SK-N-MC (cell line): ENCODE measurements at regions not wholly inside any gene's neighbourhood (a gene's known extent, or its start where the extent isn't known, plus 50 kb on each side); places are given as distances from the start of the nearest gene placed in this dataset.

Experiments
- DNase-seq: peaks from one replicate; pipeline ENCODE4 v3.0.0-alpha.2; 2011; ENCODE audit warnings: low read depth, low spot score
- H3K27ac ChIP-seq: fragments of 200-600 bp; sonication (generic); 2 replicates; pipeline ENCODE4 v1.5.1; 2016; ENCODE audit warnings: mixed run types
- H3K36me3 ChIP-seq: fragments of 200-600 bp; sonication (generic); 2 replicates; pipeline ENCODE4 v1.6.1; 2017; ENCODE audit warnings: antibody characterized with exemption, low read length, mixed read lengths; ENCODE audit not compliant: insufficient read depth
- H3K4me3 ChIP-seq: fragments of 200-600 bp; sonication (generic); 2 replicates; pipeline ENCODE4 v1.5.1; 2016
- H3K9ac ChIP-seq: fragments of 200-600 bp; sonication (generic); 2 replicates; pipeline ENCODE4 v1.8.0; 2017; ENCODE audit warnings: mixed run types, mixed read lengths; ENCODE audit not compliant: insufficient read length
- H3K9me3 ChIP-seq: fragments of 200-600 bp; sonication (generic); 2 replicates; pipeline ENCODE4 v1.6.1; 2017; ENCODE audit warnings: low read depth, mild to moderate bottlenecking, antibody characterized with exemption, low read length, moderate library complexity, mixed read lengths
- EZH2 ChIP-seq: fragments of 200-600 bp; sonication (generic); IDR thresholded peaks from one replicate; pipeline ENCODE4 v1.6.1; 2017; ENCODE audit warnings: antibody characterized with exemption
- FOXP2 ChIP-seq: optimal IDR thresholded peaks from 2 replicates; pipeline ENCODE3; 2011; ENCODE audit warnings: mild to moderate bottlenecking, moderate library complexity; ENCODE audit not compliant: insufficient read depth; ENCODE audit errors: extremely low read length, control extremely low read depth
- POLR2AphosphoS5 ChIP-seq: IDR thresholded peaks from 2 replicates; pipeline ENCODE4 v1.6.1; 2012; ENCODE audit warnings: mild to moderate bottlenecking, low read depth, low read length, borderline replicate concordance

DNA sequence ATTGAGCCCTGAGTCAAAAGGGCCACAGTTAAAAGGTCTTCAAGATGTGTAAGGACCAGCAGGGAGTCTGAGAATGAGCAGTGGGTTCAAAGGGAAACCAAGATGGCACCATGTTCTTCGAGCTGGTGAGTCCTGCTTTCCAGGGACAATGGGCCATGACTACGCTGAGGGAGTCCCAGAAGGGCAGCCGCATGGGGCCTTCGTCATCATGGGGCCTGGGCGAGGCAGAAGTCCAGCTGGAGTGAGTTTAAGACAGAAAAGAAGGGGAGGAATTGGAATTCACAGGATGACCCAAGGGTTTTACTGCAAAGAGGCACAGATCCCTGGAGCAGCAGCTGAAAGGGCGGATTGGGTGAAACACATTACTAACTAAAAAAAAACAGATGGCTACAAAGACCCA is 340.8 kb upstream of the MYT1L start:
- no peak overlapping the region for H3K4me3 ChIP-seq
- TF ChIP-seq FOXP2 (no peak), EZH2 (no peak), POLR2AphosphoS5 (no peak)
- no peak overlapping the region for H3K9ac ChIP-seq
- no peak overlapping the region for H3K27ac ChIP-seq
- no peaks in the 10 kb centered on the region for H3K9me3 ChIP-seq
- DNase-seq: no peak
- H3K36me3 ChIP-seq: no peaks in the 10 kb centered on the region

- Histone ChIP-seq H3K27ac (no peak overlapping the region), H3K9ac (no peak overlapping the region), H3K9me3 (no peaks in the 10 kb centered on the region), H3K4me3 (no peak overlapping the region), H3K36me3 (no peaks in the 10 kb centered on the region)
- no peak for TF ChIP-seq FOXP2
- TF ChIP-seq EZH2: no peak
- TF ChIP-seq POLR2AphosphoS5: no peak
- no peak for DNase-seq
These were observed 338.2 kb upstream of the MYT1L start for GRCh38 chr2:2669316-2669715.

DNA sequence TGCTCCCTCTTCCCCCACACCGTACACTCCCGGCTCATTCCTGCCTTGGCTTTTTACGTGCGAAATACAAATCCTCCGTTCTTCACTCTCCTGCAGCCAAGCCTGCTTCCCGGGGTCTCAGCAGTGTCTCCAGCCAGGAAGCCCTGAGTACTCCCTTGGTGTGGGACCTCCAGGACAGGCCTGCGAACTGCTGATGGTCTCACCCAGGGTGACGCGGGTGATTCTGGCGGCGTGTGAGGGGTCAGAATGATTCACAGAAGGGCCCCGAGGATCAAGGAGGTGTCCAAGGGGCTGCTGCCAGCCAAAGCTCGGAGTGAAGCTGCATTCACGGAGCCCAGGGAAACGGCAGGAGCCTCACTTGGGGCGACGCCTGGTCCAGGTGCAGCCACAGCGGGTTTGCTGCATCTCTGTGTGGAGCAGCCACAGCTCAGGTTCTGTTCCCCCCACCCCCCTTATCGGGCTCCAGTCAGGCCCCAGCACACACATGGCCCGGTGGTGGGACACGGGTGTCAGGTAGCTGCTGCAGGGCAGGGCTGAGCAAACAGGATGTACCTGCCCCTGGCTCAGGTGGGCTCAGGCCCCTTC is 337.7 kb upstream of the MYT1L start:
- no peak for DNase-seq
- TF ChIP-seq POLR2AphosphoS5 (no peak), FOXP2 (no peak), EZH2 (no peak)
- Histone ChIP-seq H3K27ac (no peak overlapping the region), H3K4me3 (no peak overlapping the region), H3K9me3 (no peaks in the 10 kb centered on the region), H3K36me3 (no peaks in the 10 kb centered on the region), H3K9ac (no peak overlapping the region)

DNA sequence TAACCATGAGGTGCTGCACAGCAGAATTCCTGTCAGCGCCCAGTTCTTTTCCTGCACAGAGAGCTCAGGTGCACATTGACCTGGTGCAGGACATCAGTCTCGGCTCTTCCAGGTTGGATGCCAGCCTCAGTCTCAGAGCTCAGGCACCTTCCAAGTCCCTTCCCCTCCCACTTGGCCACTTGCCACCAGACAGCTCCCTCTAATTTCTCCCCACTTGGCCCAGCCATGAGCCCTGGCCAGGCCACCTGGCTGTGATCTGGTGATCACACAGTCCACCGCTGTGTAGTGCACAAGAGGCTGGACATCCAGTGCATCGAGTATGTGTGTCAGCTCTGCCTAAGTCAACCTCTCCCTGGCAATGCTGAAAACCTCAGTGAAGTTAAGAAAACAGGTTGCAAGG is 336.6 kb upstream of the MYT1L start:
- Histone ChIP-seq H3K27ac (no peak overlapping the region), H3K36me3 (no peaks in the 10 kb centered on the region), H3K9ac (no peak overlapping the region), H3K9me3 (no peaks in the 10 kb centered on the region), H3K4me3 (no peak overlapping the region)
- TF ChIP-seq FOXP2 (no peak), POLR2AphosphoS5 (no peak), EZH2 (no peak)
- no peak for DNase-seq

GRCh38 chr2:2665834-2666133 is 334.7 kb upstream of the MYT1L start:
- TF ChIP-seq FOXP2 (no peak), POLR2AphosphoS5 (no peak), EZH2 (no peak)
- H3K9ac ChIP-seq: no peak overlapping the region
- no peaks in the 10 kb centered on the region for H3K36me3 ChIP-seq
- no peak overlapping the region for H3K27ac ChIP-seq
- no peak for DNase-seq
- H3K4me3 ChIP-seq: no peak overlapping the region
- H3K9me3 ChIP-seq: no peaks in the 10 kb centered on the region

DNA sequence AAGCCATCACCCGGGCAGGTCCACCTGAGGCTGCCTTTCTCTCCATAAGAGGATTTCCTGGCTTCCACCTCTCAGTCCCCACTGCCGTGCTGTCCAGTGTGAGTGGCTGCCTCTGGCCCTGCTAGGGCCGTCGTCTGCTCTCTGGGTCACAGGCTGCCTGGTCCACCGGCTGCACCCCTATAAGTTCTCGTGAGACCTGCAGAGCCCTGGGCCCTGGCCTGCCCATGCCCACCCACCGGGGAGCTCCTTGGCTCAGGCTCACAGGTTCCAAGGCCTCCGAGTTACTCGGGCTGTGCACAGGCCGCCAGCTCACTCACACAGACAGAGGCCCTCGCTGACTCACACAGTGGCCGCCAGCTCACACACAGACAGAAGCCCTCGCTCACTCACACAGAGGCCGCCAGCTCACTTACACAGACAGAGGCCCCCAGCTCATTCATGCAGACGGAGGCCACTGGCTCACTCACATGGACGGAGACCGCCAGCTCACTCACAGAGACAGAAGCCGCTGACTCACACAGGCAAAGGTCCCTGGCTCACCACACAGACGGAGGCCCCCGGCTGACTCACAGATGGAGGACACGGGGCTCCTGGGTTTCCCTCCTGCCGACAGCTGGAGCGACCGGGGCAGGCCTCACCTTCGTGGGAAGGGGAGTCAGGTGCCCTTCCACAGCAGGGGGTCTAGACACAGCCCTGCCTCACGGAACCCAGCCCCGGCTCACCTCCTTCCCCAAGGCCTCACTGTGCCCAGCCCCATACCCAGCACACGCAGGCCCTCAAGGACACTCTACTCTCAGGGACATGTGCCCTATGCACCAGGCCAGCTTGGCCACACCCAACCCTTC is 334.1 kb upstream of the MYT1L start:
- TF ChIP-seq EZH2: no peak
- TF ChIP-seq FOXP2: no peak
- TF ChIP-seq POLR2AphosphoS5: no peak
- H3K9ac ChIP-seq: no peak overlapping the region
- H3K4me3 ChIP-seq: no peak overlapping the region
- H3K27ac ChIP-seq: no peak overlapping the region
- no peaks in the 10 kb centered on the region for H3K9me3 ChIP-seq
- H3K36me3 ChIP-seq: no peaks in the 10 kb centered on the region
- DNase-seq: no peak

- no peak overlapping the region for H3K27ac ChIP-seq
- no peaks in the 10 kb centered on the region for H3K9me3 ChIP-seq
- TF ChIP-seq EZH2 (no peak), POLR2AphosphoS5 (no peak), FOXP2 (no peak)
- H3K36me3 ChIP-seq: no peaks in the 10 kb centered on the region
- H3K4me3 ChIP-seq: no peak overlapping the region
- DNase-seq: no peak
- H3K9ac ChIP-seq: no peak overlapping the region
These were observed 332.4 kb upstream of the MYT1L start for GRCh38 chr2:2663401-2664036.

DNA sequence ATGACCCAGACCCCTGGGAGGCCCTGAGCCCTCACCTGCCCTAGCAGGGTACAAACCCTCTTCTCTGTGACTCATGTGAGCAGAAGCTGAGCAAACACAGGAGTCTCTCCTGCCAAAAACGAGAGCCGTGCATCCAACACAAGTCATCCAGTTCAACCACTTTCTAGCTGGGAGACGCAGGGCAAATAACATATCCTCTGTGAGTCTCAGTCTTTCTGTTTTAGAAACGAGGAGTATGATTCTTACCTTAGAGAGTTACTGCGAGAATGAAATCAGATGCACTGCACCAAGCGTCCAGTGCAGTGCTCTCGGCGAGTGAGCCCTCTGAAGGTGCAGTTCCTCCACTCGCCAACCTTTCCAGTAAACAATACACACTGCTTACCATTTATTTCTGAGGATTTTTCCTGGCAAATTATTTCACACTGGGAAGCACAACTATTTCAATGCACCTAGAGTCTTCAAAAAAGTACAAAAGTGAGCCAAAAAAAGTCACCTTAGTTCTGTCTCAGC is 331.8 kb upstream of the MYT1L start:
- Histone ChIP-seq H3K9me3 (no peaks in the 10 kb centered on the region), H3K9ac (no peak overlapping the region), H3K36me3 (no peaks in the 10 kb centered on the region), H3K27ac (no peak overlapping the region), H3K4me3 (no peak overlapping the region)
- no peak for DNase-seq
- no peak for TF ChIP-seq POLR2AphosphoS5

GRCh38 chr2:2662037-2662846 is 331.2 kb upstream of the MYT1L start:
- no peak for TF ChIP-seq EZH2
- TF ChIP-seq FOXP2: no peak
- TF ChIP-seq POLR2AphosphoS5: no peak
- Histone ChIP-seq H3K36me3 (no peaks in the 10 kb centered on the region), H3K4me3 (no peak overlapping the region), H3K9ac (no peak overlapping the region), H3K27ac (no peak overlapping the region), H3K9me3 (no peaks in the 10 kb centered on the region)
- DNase-seq: no peak
